ENCODE measurements at regions not wholly inside any gene's neighbourhood (a gene's known extent, or its start where the extent isn't known, plus 50 kb on each side); places are given as distances from the start of the nearest gene placed in this dataset.

- Mint-ChIP-seq H3K4me3 (no peak overlapping the region), H3K9me3 (peaks cover 0 to 9% (median 2%) of the 10 kb centered on the region in 7 donors), H3K36me3 (no peaks in the 10 kb centered on the region), H3K27me3 (peaks cover under 1% of the 10 kb centered on the region), H3K4me1 (peaks cover 0 to 9% (median 2%) of the 10 kb centered on the region in 4 donors), H3K27ac (no peak overlapping the region)
- H3K4me1 ChIP-seq (ENCODE audit: control insufficient read depth, insufficient read depth, low read length, poor library complexity, severe bottlenecking) = no peaks in the 10 kb centered on the region
- peak overlapping the region; percentile 10 for H3K4me3 ChIP-seq (ENCODE audit: low read depth, low read length)
- DNase-seq = no peak
- H3K27ac ChIP-seq (ENCODE audit: insufficient read depth, low read length, poor library complexity, severe bottlenecking) = no peak overlapping the region
- no peaks in the 10 kb centered on the region for H3K9me3 ChIP-seq (ENCODE audit: control insufficient read depth in 2 of 2, low read length in 2 of 2)
- ATAC-seq (ENCODE audit: low read depth in 2 of 2) = no peak
- no peaks in the 10 kb centered on the region for H3K27me3 ChIP-seq (ENCODE audit: control insufficient read depth, insufficient read depth, low read length)
- no peaks in the 10 kb centered on the region for H3K36me3 ChIP-seq (ENCODE audit: control insufficient read depth, insufficient read depth, low read length)
Observed at GRCh38 chr1:184302346-184302745, 84.5 kb upstream of the C1orf21 start.

GRCh38 chr1:184310157-184310819, 76.5 kb upstream of the C1orf21 start:
- H3K27ac Mint-ChIP-seq = no peak overlapping the region
- peaks cover 0 to 5% (median 0%) of the 10 kb centered on the region in 7 donors for H3K9me3 Mint-ChIP-seq
- H3K36me3 Mint-ChIP-seq = no peaks in the 10 kb centered on the region

GRCh38 chr1:184311580-184311979, 75.2 kb upstream of the C1orf21 start:
- H3K4me1 ChIP-seq (ENCODE audit: control insufficient read depth, insufficient read depth, low read length, poor library complexity, severe bottlenecking) = no peaks in the 10 kb centered on the region
- H3K27me3 Mint-ChIP-seq = peaks cover 28% of the 10 kb centered on the region
- H3K4me3 Mint-ChIP-seq = no peak overlapping the region
- H3K27ac Mint-ChIP-seq = no peak overlapping the region
- ATAC-seq (ENCODE audit: low read depth in 2 of 2) = no peak
- H3K36me3 ChIP-seq (ENCODE audit: control insufficient read depth, insufficient read depth, low read length) = no peaks in the 10 kb centered on the region
- H3K27ac ChIP-seq (ENCODE audit: insufficient read depth, low read length, poor library complexity, severe bottlenecking) = no peak overlapping the region
- no peak for DNase-seq
- no peaks in the 10 kb centered on the region for H3K36me3 Mint-ChIP-seq
- H3K9me3 ChIP-seq (ENCODE audit: control insufficient read depth in 2 of 2, low read length in 2 of 2) = no peaks in the 10 kb centered on the region
- no peak overlapping the region for H3K4me3 ChIP-seq (ENCODE audit: low read depth, low read length)
- H3K27me3 ChIP-seq (ENCODE audit: control insufficient read depth, insufficient read depth, low read length) = peaks cover 5% of the 10 kb centered on the region
- H3K9me3 Mint-ChIP-seq = peaks cover 0 to 5% (median 1%) of the 10 kb centered on the region in 7 donors
- H3K4me1 Mint-ChIP-seq = no peaks in the 10 kb centered on the region

More at GRCh38 chr1:184310157-184310819, 76.5 kb upstream of the C1orf21 start:
- no peak overlapping the region for H3K27ac ChIP-seq (ENCODE audit: insufficient read depth, low read length, poor library complexity, severe bottlenecking)
- no peak overlapping the region for H3K4me3 ChIP-seq (ENCODE audit: low read depth, low read length)
- DNase-seq = no peak
- no peaks in the 10 kb centered on the region for H3K9me3 ChIP-seq (ENCODE audit: control insufficient read depth in 2 of 2, low read length in 2 of 2)
- H3K4me3 Mint-ChIP-seq = no peak overlapping the region
- no peaks in the 10 kb centered on the region for H3K4me1 ChIP-seq (ENCODE audit: control insufficient read depth, insufficient read depth, low read length, poor library complexity, severe bottlenecking)
- ATAC-seq (ENCODE audit: low read depth in 2 of 2) = no peak
- H3K27me3 ChIP-seq (ENCODE audit: control insufficient read depth, insufficient read depth, low read length) = peaks cover 5% of the 10 kb centered on the region
- no peaks in the 10 kb centered on the region for H3K4me1 Mint-ChIP-seq
- peaks cover 21% of the 10 kb centered on the region for H3K27me3 Mint-ChIP-seq
- no peaks in the 10 kb centered on the region for H3K36me3 ChIP-seq (ENCODE audit: control insufficient read depth, insufficient read depth, low read length)

GRCh38 chr1:184315254-184315653, 71.6 kb upstream of the C1orf21 start:
- ATAC-seq (ENCODE audit: low read depth in 2 of 2) = no peak
- Histone ChIP-seq H3K27me3 (ENCODE audit: control insufficient read depth, insufficient read depth, low read length) (peaks cover 8% of the 10 kb centered on the region), H3K9me3 (ENCODE audit: control insufficient read depth in 2 of 2, low read length in 2 of 2) (no peaks in the 10 kb centered on the region), H3K4me1 (ENCODE audit: control insufficient read depth, insufficient read depth, low read length, poor library complexity, severe bottlenecking) (no peaks in the 10 kb centered on the region), H3K36me3 (ENCODE audit: control insufficient read depth, insufficient read depth, low read length) (no peaks in the 10 kb centered on the region), H3K4me3 (ENCODE audit: low read depth, low read length) (no peak overlapping the region), H3K27ac (ENCODE audit: insufficient read depth, low read length, poor library complexity, severe bottlenecking) (no peak overlapping the region)
- no peaks in the 10 kb centered on the region for H3K36me3 Mint-ChIP-seq
- DNase-seq = no peak
- H3K27me3 Mint-ChIP-seq = peaks cover 30% of the 10 kb centered on the region
- no peak overlapping the region for H3K27ac Mint-ChIP-seq
- H3K4me1 Mint-ChIP-seq = no peaks in the 10 kb centered on the region
- H3K4me3 Mint-ChIP-seq = no peak overlapping the region
- peaks cover 0 to 4% (median 0%) of the 10 kb centered on the region in 7 donors for H3K9me3 Mint-ChIP-seq

GRCh38 chr1:184319879-184320278, 67.0 kb upstream of the C1orf21 start:
- H3K4me1 ChIP-seq (ENCODE audit: control insufficient read depth, insufficient read depth, low read length, poor library complexity, severe bottlenecking) = no peaks in the 10 kb centered on the region
- no peak overlapping the region for H3K27ac ChIP-seq (ENCODE audit: insufficient read depth, low read length, poor library complexity, severe bottlenecking)
- peaks cover 0 to 1% (median 0%) of the 10 kb centered on the region in 7 donors for H3K9me3 Mint-ChIP-seq
- H3K4me3 ChIP-seq (ENCODE audit: low read depth, low read length) = no peak overlapping the region
- DNase-seq = no peak
- H3K27me3 Mint-ChIP-seq = peaks cover 14% of the 10 kb centered on the region
- H3K27me3 ChIP-seq (ENCODE audit: control insufficient read depth, insufficient read depth, low read length) = peaks cover 7% of the 10 kb centered on the region
- no peaks in the 10 kb centered on the region for H3K36me3 ChIP-seq (ENCODE audit: control insufficient read depth, insufficient read depth, low read length)
- no peak for ATAC-seq (ENCODE audit: low read depth in 2 of 2)
- H3K4me3 Mint-ChIP-seq = no peak overlapping the region
- no peaks in the 10 kb centered on the region for H3K9me3 ChIP-seq (ENCODE audit: control insufficient read depth in 2 of 2, low read length in 2 of 2)
- H3K36me3 Mint-ChIP-seq = no peaks in the 10 kb centered on the region
- no peak overlapping the region for H3K27ac Mint-ChIP-seq
- no peaks in the 10 kb centered on the region for H3K4me1 Mint-ChIP-seq

- no peaks in the 10 kb centered on the region for H3K9me3 ChIP-seq (ENCODE audit: control insufficient read depth in 2 of 2, low read length in 2 of 2)
- no peaks in the 10 kb centered on the region for H3K36me3 ChIP-seq (ENCODE audit: control insufficient read depth, insufficient read depth, low read length)
- no peaks in the 10 kb centered on the region for H3K4me1 Mint-ChIP-seq
- no peaks in the 10 kb centered on the region for H3K36me3 Mint-ChIP-seq
- no peak overlapping the region for H3K27ac ChIP-seq (ENCODE audit: insufficient read depth, low read length, poor library complexity, severe bottlenecking)
- no peak overlapping the region for H3K4me3 Mint-ChIP-seq
- ATAC-seq (ENCODE audit: low read depth in 2 of 2) = no peak
- H3K9me3 Mint-ChIP-seq = peaks cover 0 to 1% (median 0%) of the 10 kb centered on the region in 7 donors
- no peak overlapping the region for H3K4me3 ChIP-seq (ENCODE audit: low read depth, low read length)
- peaks cover 11% of the 10 kb centered on the region for H3K27me3 ChIP-seq (ENCODE audit: control insufficient read depth, insufficient read depth, low read length)
- H3K27ac Mint-ChIP-seq = no peak overlapping the region
- DNase-seq = no peak
- H3K27me3 Mint-ChIP-seq = peaks cover 5% of the 10 kb centered on the region
- no peaks in the 10 kb centered on the region for H3K4me1 ChIP-seq (ENCODE audit: control insufficient read depth, insufficient read depth, low read length, poor library complexity, severe bottlenecking)
Observed at GRCh38 chr1:184322253-184322652, 64.6 kb upstream of the C1orf21 start.

GRCh38 chr1:184324972-184325371, 61.9 kb upstream of the C1orf21 start:
- H3K27me3 Mint-ChIP-seq = peaks cover 6% of the 10 kb centered on the region
- H3K9me3 ChIP-seq (ENCODE audit: control insufficient read depth in 2 of 2, low read length in 2 of 2) = no peaks in the 10 kb centered on the region
- H3K36me3 Mint-ChIP-seq = no peaks in the 10 kb centered on the region

GRCh38 chr1:184326278-184326677, 60.6 kb upstream of the C1orf21 start:
- H3K27me3 Mint-ChIP-seq = peaks cover 6% of the 10 kb centered on the region
- DNase-seq (no peak), ATAC-seq (ENCODE audit: low read depth in 2 of 2) (no peak)
- no peaks in the 10 kb centered on the region for H3K9me3 ChIP-seq (ENCODE audit: control insufficient read depth in 2 of 2, low read length in 2 of 2)
- no peaks in the 10 kb centered on the region for H3K4me1 Mint-ChIP-seq
- H3K4me1 ChIP-seq (ENCODE audit: control insufficient read depth, insufficient read depth, low read length, poor library complexity, severe bottlenecking) = no peaks in the 10 kb centered on the region
- H3K36me3 Mint-ChIP-seq = no peaks in the 10 kb centered on the region
- no peak overlapping the region for H3K27ac ChIP-seq (ENCODE audit: insufficient read depth, low read length, poor library complexity, severe bottlenecking)
- H3K36me3 ChIP-seq (ENCODE audit: control insufficient read depth, insufficient read depth, low read length) = no peaks in the 10 kb centered on the region
- no peak overlapping the region for H3K27ac Mint-ChIP-seq
- peaks cover 8% of the 10 kb centered on the region for H3K27me3 ChIP-seq (ENCODE audit: control insufficient read depth, insufficient read depth, low read length)
- H3K9me3 Mint-ChIP-seq = peaks cover 0 to 2% (median 0%) of the 10 kb centered on the region in 7 donors
- H3K4me3 Mint-ChIP-seq = no peak overlapping the region
- H3K4me3 ChIP-seq (ENCODE audit: low read depth, low read length) = no peak overlapping the region

More at GRCh38 chr1:184324972-184325371, 61.9 kb upstream of the C1orf21 start:
- Histone ChIP-seq H3K4me1 (ENCODE audit: control insufficient read depth, insufficient read depth, low read length, poor library complexity, severe bottlenecking) (no peaks in the 10 kb centered on the region), H3K4me3 (ENCODE audit: low read depth, low read length) (no peak overlapping the region), H3K27ac (ENCODE audit: insufficient read depth, low read length, poor library complexity, severe bottlenecking) (no peak overlapping the region), H3K27me3 (ENCODE audit: control insufficient read depth, insufficient read depth, low read length) (peaks cover 8% of the 10 kb centered on the region), H3K36me3 (ENCODE audit: control insufficient read depth, insufficient read depth, low read length) (no peaks in the 10 kb centered on the region)
- no peak for ATAC-seq (ENCODE audit: low read depth in 2 of 2)
- Mint-ChIP-seq H3K27ac (no peak overlapping the region), H3K4me3 (no peak overlapping the region), H3K4me1 (no peaks in the 10 kb centered on the region), H3K9me3 (peaks cover 0 to 2% (median 0%) of the 10 kb centered on the region in 7 donors)
- DNase-seq = no peak
